HS-27A (cell line): ENCODE measurements at regions not wholly inside any gene's neighbourhood (a gene's known extent, or its start where the extent isn't known, plus 50 kb on each side); places are given as distances from the start of the nearest gene placed in this dataset.
A peak's percentile ranks its signal among the peaks of the same experiment; 100 is the strongest.

Source experiments
- DNase-seq: peaks from one replicate; pipeline ENCODE4 v3.0.0-alpha.2; 2012; ENCODE audit warnings: low read depth, missing footprints

DNA sequence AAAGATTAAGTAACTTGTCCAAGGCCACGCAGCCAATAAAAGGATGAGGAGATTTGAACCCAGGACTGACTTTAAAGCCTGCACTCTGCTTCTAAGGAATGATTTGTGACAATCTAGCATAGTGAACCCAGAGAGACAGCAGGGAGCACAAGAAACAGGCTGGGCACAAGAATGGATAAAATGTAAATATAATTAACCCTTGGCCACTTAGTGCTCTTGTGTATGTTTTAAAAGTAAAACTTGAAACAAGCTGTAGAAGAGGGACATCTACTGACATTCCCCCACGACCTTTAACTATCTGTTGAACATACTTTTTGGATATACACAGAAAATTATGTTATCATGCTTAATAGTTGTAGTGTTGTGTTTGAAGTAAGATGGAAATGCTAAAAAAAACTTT is 141.9 kb upstream of the PMFBP1 start:
- DNase-seq, result no peak

- no peak for DNase-seq
Observed at GRCh38 chr16:72312828-72313227, 140.9 kb upstream of the PMFBP1 start.

GRCh38 chr16:72311426-72311825 is 139.5 kb upstream of the PMFBP1 start:
- peak; percentile 69 for DNase-seq

- DNase-seq, result no peak
Observed at GRCh38 chr16:72309001-72309400, 137.0 kb upstream of the PMFBP1 start.

GRCh38 chr16:72308396-72308795 is 136.4 kb upstream of the PMFBP1 start:
- DNase-seq, result no peak

GRCh38 chr16:72302332-72302731 is 130.4 kb upstream of the PMFBP1 start:
- no peak for DNase-seq

- no peak for DNase-seq
Observed at GRCh38 chr16:72301523-72302236, 129.7 kb upstream of the PMFBP1 start.

DNA sequence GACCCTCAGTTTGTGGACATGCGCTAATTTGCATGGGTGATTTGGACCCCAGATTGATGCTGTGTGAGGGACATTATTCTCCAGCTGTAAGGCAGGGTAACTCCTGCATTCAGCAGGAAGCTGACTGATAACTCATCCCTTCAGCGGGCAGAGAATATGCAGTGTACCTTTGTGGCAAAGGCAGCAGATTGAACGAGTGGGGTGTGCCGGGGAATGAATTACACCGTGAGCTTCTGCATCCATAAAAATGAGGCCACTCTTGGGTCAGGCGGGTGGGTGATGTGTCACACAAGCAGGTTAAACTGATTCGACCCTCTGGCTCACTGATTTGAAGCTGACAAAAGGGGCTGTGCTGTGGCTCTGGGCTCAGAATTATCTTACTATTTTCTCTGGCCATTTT is 128.9 kb upstream of the PMFBP1 start:
- DNase-seq, result no peak

GRCh38 chr16:72299684-72300243 is 127.8 kb upstream of the PMFBP1 start:
- no peak for DNase-seq

DNA sequence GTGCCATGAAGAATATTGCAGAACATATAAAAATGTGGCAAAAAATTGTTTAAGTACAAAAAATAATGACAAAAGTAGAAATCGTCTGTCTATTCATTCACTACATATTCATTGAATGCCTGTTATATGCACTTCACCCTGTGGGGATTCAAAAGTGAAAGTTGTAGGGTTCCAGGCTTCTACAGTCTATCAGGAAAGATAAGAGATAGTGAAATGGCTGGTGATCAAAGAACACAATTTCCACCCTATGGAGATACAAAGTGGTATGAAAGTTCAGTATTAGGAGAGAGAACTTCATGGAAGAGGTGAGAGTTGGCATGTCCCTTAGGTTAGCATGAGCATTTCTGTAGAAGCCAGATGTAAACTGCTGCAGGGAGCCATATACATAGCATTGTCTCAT is 127.0 kb upstream of the PMFBP1 start:
- no peak for DNase-seq

GRCh38 chr16:72295914-72296313 is 124.0 kb upstream of the PMFBP1 start:
- DNase-seq, result no peak

GRCh38 chr16:72291531-72291981 is 119.6 kb upstream of the PMFBP1 start:
- peak; percentile 93 for DNase-seq

DNA sequence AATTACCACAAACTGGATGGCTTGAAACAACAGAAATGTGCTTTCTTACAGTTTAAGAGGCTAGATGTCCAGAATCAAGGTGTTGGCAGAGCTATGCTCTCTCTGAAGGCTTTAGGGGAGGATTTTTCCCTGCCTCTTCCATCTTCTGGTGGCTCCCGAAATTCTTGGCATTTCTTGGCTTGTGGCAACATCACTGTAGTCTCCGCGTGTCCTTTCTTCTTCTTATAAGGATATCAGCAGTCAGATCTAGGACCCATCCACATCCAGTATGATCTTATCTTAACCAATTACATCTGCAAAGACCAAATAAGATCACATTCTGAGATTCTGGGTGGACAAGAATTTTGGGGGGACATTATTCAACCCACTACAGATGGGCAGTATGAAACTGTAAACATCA is 119.2 kb upstream of the PMFBP1 start:
- peak; percentile 85 for DNase-seq

- no peak for DNase-seq
Observed at GRCh38 chr16:72287649-72288048, 115.7 kb upstream of the PMFBP1 start.

GRCh38 chr16:72286936-72287620 is 115.1 kb upstream of the PMFBP1 start:
- no peak for DNase-seq

DNA sequence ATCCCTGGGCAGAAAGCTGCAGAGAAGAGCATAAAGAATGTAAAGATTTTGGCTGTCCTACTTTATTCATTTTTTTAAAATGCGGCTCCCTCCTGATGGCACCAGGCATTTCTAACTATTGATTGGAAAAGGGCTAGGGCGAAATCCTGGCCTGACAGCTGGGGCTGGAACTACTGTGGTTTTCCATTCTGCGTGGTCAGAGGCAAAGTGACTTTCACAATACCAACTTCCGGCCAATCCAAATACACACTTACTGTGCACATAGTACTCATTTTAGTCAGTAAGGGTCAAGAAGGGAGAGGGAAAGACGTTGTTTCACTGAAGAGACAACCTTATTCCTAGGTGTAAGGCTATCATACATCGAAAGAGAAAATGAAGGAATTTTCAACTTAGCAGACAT is 113.8 kb upstream of the PMFBP1 start:
- no peak for DNase-seq

DNA sequence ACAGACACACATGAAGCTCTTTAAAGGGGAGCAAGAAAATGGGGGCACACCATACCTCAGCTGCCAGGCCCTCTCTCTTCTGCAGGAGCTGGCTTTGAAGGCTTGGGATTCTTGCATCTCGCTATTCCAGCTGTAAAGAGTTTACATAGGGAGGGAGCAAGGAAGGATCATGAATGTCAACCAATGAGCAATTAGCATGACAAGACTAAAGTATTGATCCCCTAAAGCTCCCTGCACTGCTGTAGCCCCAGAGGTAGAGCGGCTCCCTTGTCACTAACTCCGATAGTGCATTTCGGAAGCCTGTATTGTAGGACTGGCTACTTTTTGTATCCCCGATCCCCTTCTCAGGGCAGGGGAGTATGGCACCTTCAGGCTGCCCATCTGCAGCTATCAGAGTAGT is 113.4 kb upstream of the PMFBP1 start:
- no peak for DNase-seq

DNA sequence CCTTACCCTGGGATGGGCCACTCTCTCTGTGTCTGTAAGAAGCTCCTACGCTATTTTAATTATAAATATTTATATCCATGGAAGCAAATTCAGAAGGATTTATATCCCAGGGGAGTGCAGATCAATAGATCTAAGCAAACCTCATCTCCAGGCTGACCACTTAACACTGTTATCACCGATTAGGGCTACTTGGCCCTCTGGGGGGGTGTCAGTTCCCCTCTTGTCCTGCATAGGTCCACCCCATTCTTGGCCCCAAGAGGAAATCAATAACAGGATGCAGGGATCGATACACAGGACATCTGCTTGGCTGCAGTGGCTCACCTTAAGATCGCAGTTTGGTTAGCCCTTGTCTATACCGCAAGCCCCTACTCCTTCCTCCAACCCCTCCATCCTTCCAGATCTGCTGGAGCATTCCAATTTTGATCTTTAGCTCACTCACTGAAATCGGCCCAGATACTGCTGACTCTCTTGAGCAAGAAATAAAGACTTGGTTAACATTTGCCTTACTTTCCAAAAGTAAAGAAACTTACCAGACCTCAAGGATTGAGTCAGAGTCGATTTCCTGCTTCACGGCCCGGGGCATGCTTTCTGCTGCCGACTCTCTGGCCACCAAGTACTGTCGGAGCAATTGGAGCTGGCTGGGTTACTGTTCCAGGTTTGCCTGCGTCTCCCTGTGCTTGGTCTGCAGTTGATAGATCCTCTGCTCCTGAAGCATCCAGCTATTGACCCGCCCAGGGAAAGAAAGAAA is 112.3 kb upstream of the PMFBP1 start:
- no peak for DNase-seq

DNA sequence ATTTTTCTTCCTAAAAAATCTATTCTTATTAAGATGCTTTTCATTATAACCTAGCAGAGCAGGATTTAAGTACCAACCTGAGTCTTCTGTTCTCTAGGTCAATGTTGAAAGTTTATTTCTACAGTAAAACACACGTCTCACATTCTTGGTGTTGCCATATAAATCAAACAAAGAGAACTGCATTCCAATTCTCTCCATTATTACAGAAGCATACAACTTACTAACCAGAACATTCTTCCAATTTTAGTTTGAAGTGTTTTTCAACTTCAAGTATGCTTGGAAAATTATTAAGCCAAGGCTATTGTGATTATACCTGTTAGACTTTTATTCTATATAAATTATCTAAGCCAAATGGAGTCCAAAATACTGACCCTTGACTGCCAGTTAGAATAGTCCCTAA is 110.4 kb upstream of the PMFBP1 start:
- DNase-seq, result no peak

- no peak for DNase-seq
Observed at GRCh38 chr16:72278301-72278700, 106.3 kb upstream of the PMFBP1 start.

GRCh38 chr16:72277749-72278148 is 105.8 kb upstream of the PMFBP1 start:
- no peak for DNase-seq

DNA sequence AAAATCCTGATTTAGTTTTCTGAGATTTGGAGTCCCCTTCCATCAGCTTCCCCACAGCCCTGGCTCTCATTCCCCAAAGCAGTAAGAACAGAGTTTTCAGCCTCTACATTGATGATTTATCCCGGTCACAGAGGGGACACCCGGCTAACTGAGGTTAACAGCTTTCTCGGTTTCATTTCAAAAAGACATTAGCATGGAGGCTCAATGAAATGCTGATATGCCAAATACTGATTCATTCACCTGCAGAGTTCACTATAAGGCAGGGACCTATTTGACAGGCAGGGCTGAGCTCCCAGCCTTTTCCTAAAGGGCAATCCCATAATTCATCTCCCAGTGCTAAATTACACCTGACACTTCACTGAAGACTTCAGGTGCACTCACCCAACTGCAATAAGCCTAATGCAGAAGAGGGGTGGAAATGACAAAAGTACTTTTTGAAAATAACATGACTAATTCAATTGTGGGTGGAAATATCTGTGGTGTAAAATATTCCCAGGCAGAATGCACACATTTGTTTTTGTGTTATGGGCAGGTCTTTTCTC is 99.8 kb upstream of the PMFBP1 start:
- no peak for DNase-seq
